SK-N-SH treated with all-trans-retinoic acid at 6 μM for 48 hours (cell line): ENCODE measurements at regions not wholly inside any gene's neighbourhood (a gene's known extent, or its start where the extent isn't known, plus 50 kb on each side); places are given as distances from the start of the nearest gene placed in this dataset.

Source experiments
- ARNTL ChIP-seq: fragments of 450-650 bp; formaldehyde crosslinking; IDR thresholded peaks from 2 replicates; pipeline ENCODE4 v1.5.0; 2020; ENCODE audit warnings: low read depth, mild to moderate bottlenecking, moderate library complexity, borderline replicate concordance
- BACH2 ChIP-seq: fragments of 250-450 bp; sonication (Bioruptor Pico); IDR thresholded peaks from 2 replicates; pipeline ENCODE4 v1.9.0; 2021; ENCODE audit warnings: mild to moderate bottlenecking, borderline replicate concordance
- RARB ChIP-seq: fragments of 250-450 bp; sonication (Bioruptor Pico); IDR thresholded peaks from 2 replicates; pipeline ENCODE4 v1.8.0; 2021; ENCODE audit warnings: mild to moderate bottlenecking, moderate library complexity
- SNAI2 ChIP-seq: fragments of 250-450 bp; sonication (Bioruptor Pico); IDR thresholded peaks from 2 replicates; pipeline ENCODE4 v1.5.0; 2020; ENCODE audit warnings: mild to moderate bottlenecking, moderate library complexity
- TCF4 ChIP-seq: fragments of 250-450 bp; sonication (Bioruptor Pico); IDR thresholded peaks from 2 replicates; pipeline ENCODE4 v1.8.0; 2021; ENCODE audit warnings: mild to moderate bottlenecking, moderate library complexity, borderline replicate concordance
- ZC3H10 ChIP-seq: fragments of 250-450 bp; sonication (Bioruptor Pico); IDR thresholded peaks from 2 replicates; pipeline ENCODE4 v1.5.1; 2021; ENCODE audit warnings: mild to moderate bottlenecking, moderate library complexity
- ZFP3 ChIP-seq: fragments of 250-450 bp; sonication (Bioruptor Pico); IDR thresholded peaks from 2 replicates; pipeline ENCODE4 v1.5.0; 2020; ENCODE audit warnings: mild to moderate bottlenecking, moderate library complexity
- ZFP30 ChIP-seq: fragments of 450-650 bp; formaldehyde crosslinking; IDR thresholded peaks from 2 replicates; pipeline ENCODE4 v1.5.0; 2022; ENCODE audit warnings: mild to moderate bottlenecking, moderate library complexity
- ZNF565 ChIP-seq: fragments of 450-650 bp; formaldehyde crosslinking; conservative IDR thresholded peaks from 2 replicates; pipeline ENCODE4 v1.5.0; 2020; ENCODE audit warnings: low read depth, mild to moderate bottlenecking, moderate library complexity
- ZNF70 ChIP-seq: fragments of 450-650 bp; formaldehyde crosslinking; IDR thresholded peaks from 2 replicates; pipeline ENCODE4 v1.5.0; 2020; ENCODE audit warnings: mild to moderate bottlenecking, moderate library complexity
- TF ChIP-seq, protein P1 (sequence below): fragments of 250-450 bp; sonication (Bioruptor Pico); IDR thresholded peaks from 2 replicates; pipeline ENCODE4 v1.5.1; 2021; ENCODE audit warnings: mild to moderate bottlenecking, moderate library complexity

DNA sequence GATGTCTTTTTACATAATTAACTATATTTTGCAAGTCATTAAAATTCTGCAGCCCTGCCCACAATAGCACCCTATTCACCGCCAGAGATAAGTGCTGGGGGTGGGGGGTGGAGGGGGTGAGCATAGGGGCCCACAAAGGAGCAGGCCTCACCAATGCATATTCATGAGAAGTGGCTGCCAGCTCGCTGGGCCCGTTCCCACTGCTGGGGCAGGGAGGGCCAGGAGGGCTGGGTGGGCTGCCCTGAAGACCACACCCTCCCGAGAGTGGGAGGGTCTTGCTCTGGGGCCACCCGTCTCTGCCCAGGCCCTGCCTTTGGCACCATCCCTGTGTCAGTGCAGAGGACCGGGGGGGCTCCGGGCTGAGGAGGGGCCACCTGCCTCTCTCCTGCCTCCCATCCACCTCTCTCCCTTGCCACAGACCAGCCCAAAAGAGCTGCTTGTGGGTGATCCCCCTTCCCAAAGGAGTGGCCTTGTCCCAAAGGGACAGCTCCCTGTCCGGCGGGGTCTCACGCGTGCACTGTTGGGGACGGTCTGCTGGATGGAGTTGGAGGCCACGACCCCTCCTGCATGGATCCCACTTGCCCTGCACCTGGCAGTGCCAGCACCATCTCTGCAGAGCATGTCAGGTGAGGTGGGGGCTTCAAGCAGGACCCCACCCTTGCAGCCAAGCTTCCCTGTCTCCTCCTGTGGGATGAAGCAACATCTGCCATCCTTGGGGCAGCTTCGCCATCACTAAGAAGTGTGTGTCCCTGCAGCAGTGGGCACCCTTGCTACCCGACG, 138.8 kb upstream of the GPC1 start:
- TF ChIP-seq ZNF565 (CRISPR knock-in tag) (no peak), ZFP30 (CRISPR knock-in tag) (no peak), BACH2 (CRISPR knock-in tag) (no peak), RARB (CRISPR knock-in tag) (no peak), ZC3H10 (no peak), ZNF70 (CRISPR knock-in tag) (no peak), ARNTL (no peak), TCF4 (CRISPR knock-in tag) (no peak), ZFP3 (CRISPR knock-in tag) (no peak), SNAI2 (CRISPR knock-in tag) (no peak)
- TF ChIP-seq, protein P1, sequence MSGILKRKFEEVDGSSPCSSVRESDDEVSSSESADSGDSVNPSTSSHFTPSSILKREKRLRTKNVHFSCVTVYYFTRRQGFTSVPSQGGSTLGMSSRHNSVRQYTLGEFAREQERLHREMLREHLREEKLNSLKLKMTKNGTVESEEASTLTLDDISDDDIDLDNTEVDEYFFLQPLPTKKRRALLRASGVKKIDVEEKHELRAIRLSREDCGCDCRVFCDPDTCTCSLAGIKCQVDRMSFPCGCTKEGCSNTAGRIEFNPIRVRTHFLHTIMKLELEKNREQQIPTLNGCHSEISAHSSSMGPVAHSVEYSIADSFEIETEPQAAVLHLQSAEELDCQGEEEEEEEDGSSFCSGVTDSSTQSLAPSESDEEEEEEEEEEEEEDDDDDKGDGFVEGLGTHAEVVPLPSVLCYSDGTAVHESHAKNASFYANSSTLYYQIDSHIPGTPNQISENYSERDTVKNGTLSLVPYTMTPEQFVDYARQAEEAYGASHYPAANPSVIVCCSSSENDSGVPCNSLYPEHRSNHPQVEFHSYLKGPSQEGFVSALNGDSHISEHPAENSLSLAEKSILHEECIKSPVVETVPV (CRISPR knock-in tag): no peak
